HEK293 (cell line): ENCODE measurements at regions not wholly inside any gene's neighbourhood (a gene's known extent, or its start where the extent isn't known, plus 50 kb on each side); places are given as distances from the start of the nearest gene placed in this dataset.

Experiments used
- ATF2 ChIP-seq: fragments of 450-650 bp; formaldehyde crosslinking; IDR thresholded peaks from 2 replicates; pipeline ENCODE4 v1.5.1; 2016; ENCODE audit warnings: missing biosample characterization, missing genetic modification characterization, low read depth
- CTCF ChIP-seq: fragments of 450-650 bp; formaldehyde crosslinking; IDR thresholded peaks from 2 replicates; pipeline ENCODE4 v1.5.1; 2016; ENCODE audit warnings: missing biosample characterization, missing genetic modification characterization
- KLF9 ChIP-seq: fragments of 450-650 bp; formaldehyde crosslinking; IDR thresholded peaks from 2 replicates; pipeline ENCODE4 v1.5.1; 2016; ENCODE audit warnings: missing biosample characterization, missing genetic modification characterization, low read depth
- SP2 ChIP-seq: fragments of 450-650 bp; formaldehyde crosslinking; IDR thresholded peaks from 2 replicates; pipeline ENCODE4 v1.5.1; 2016; ENCODE audit warnings: missing biosample characterization, missing genetic modification characterization
- ZFP41 ChIP-seq: fragments of 450-650 bp; formaldehyde crosslinking; IDR thresholded peaks from 2 replicates; pipeline ENCODE4 v1.5.1; 2016; ENCODE audit warnings: missing biosample characterization, missing genetic modification characterization, borderline replicate concordance
- ZIC2 ChIP-seq: fragments of 450-650 bp; formaldehyde crosslinking; IDR thresholded peaks from 2 replicates; pipeline ENCODE4 v1.5.1; 2016; ENCODE audit warnings: missing biosample characterization, missing genetic modification characterization
- ZNF112 ChIP-seq: fragments of 450-650 bp; formaldehyde crosslinking; IDR thresholded peaks from 2 replicates; pipeline ENCODE4 v1.5.0; 2017; ENCODE audit warnings: missing biosample characterization, missing genetic modification characterization
- ZNF488 ChIP-seq: fragments of 450-650 bp; formaldehyde crosslinking; IDR thresholded peaks from 2 replicates; pipeline ENCODE4 v1.5.1; 2016; ENCODE audit warnings: missing biosample characterization, missing genetic modification characterization
- ZNF530 ChIP-seq: fragments of 450-650 bp; formaldehyde crosslinking; IDR thresholded peaks from 2 replicates; pipeline ENCODE4 v1.5.1; 2016; ENCODE audit warnings: low read depth, missing biosample characterization, missing genetic modification characterization
- ZNF692 ChIP-seq: fragments of 450-650 bp; formaldehyde crosslinking; IDR thresholded peaks from 2 replicates; pipeline ENCODE4 v1.5.1; 2016; ENCODE audit warnings: missing biosample characterization, missing genetic modification characterization
- ZNF837 ChIP-seq: fragments of 450-650 bp; formaldehyde crosslinking; IDR thresholded peaks from 2 replicates; pipeline ENCODE4 v1.5.1; 2016; ENCODE audit warnings: missing biosample characterization, missing genetic modification characterization

- no peak for TF ChIP-seq CTCF (tag by site-specific recombination)
- no peak for TF ChIP-seq SP2
- no peak for TF ChIP-seq ZNF837 (tag by site-specific recombination)
- TF ChIP-seq ZNF692 (tag by site-specific recombination) = no peak
- no peak for TF ChIP-seq ZNF112 (tag by site-specific recombination)
- no peak for TF ChIP-seq ZIC2 (tag by site-specific recombination)
- no peak for TF ChIP-seq ZNF488 (tag by site-specific recombination)
- no peak for TF ChIP-seq ZNF530 (tag by site-specific recombination)
- TF ChIP-seq ATF2 = no peak
- TF ChIP-seq KLF9 (tag by site-specific recombination) = no peak
- no peak for TF ChIP-seq ZFP41 (tag by site-specific recombination)
Measured at GRCh38 chr1:87735750-87736149, 407.1 kb downstream of the LMO4 start.
